ENCODE measurements at regions not wholly inside any gene's neighbourhood (a gene's known extent, or its start where the extent isn't known, plus 50 kb on each side); places are given as distances from the start of the nearest gene placed in this dataset.
"Not testable (repeated sequence)": the region's sequence is repeated elsewhere in the genome, so short reads cannot be mapped to it uniquely, and the experiment has no call there.

- no peak for DNase-seq
- TF ChIP-seq, protein P1, sequence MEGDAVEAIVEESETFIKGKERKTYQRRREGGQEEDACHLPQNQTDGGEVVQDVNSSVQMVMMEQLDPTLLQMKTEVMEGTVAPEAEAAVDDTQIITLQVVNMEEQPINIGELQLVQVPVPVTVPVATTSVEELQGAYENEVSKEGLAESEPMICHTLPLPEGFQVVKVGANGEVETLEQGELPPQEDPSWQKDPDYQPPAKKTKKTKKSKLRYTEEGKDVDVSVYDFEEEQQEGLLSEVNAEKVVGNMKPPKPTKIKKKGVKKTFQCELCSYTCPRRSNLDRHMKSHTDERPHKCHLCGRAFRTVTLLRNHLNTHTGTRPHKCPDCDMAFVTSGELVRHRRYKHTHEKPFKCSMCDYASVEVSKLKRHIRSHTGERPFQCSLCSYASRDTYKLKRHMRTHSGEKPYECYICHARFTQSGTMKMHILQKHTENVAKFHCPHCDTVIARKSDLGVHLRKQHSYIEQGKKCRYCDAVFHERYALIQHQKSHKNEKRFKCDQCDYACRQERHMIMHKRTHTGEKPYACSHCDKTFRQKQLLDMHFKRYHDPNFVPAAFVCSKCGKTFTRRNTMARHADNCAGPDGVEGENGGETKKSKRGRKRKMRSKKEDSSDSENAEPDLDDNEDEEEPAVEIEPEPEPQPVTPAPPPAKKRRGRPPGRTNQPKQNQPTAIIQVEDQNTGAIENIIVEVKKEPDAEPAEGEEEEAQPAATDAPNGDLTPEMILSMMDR (IDR thresholded peaks at IDR 0.05) = no peak
- Histone ChIP-seq H3K36me3 (no peaks in the 10 kb centered on the region), H3K9me3 (peaks cover 2% of the 10 kb centered on the region), H3K27ac (no peak overlapping the region), H3K4me3 (no peak overlapping the region), H3K4me1 (peaks cover 18% of the 10 kb centered on the region), H3K27me3 (ENCODE audit: low read depth) (no peaks in the 10 kb centered on the region)
- intact Hi-C loops (cut with DNase I) = no loop called here
- no peak for ATAC-seq
Measured at GRCh38 chr6:144665932-144666450, 380.9 kb downstream of the UTRN start.

DNA sequence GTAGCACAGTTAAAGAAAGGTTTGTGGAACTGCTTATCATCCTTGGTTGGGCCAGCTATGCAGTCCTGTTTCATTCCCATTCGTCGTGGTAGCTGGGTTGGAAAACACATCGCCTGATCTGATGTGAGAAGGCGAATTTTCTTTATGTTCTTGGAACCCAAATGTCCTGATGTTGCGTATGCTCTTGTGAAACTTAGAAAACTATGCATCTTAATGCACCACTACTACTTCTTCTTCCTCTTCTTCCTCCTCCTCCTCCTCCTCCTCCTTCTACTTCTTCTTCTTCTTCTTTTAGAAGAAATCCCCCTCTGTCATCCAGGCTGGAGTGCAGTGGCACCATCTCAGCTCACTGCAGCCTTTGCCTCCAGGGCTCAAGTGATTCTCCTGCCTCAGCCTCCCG lies 381.6 kb downstream of the UTRN start:
- peaks cover 18% of the 10 kb centered on the region for H3K4me1 ChIP-seq
- intact Hi-C loops (cut with DNase I) = no loop called here
- TF ChIP-seq, protein P1 (IDR thresholded peaks at IDR 0.05) = no peak
- H3K27ac ChIP-seq = no peak overlapping the region
- DNase-seq (no peak), ATAC-seq (no peak)
- peaks cover 10% of the 10 kb centered on the region for H3K9me3 ChIP-seq
- H3K27me3 ChIP-seq (ENCODE audit: low read depth) = no peaks in the 10 kb centered on the region
- no peak overlapping the region for H3K4me3 ChIP-seq
- no peaks in the 10 kb centered on the region for H3K36me3 ChIP-seq

GRCh38 chr6:144667532-144668503 lies 382.7 kb downstream of the UTRN start:
- Histone ChIP-seq H3K27ac (no peak overlapping the region), H3K4me3 (no peak overlapping the region), H3K4me1 (peaks cover 18% of the 10 kb centered on the region), H3K9me3 (peaks cover 13% of the 10 kb centered on the region), H3K36me3 (no peaks in the 10 kb centered on the region), H3K27me3 (ENCODE audit: low read depth) (no peaks in the 10 kb centered on the region)
- TF ChIP-seq, protein P1 (IDR thresholded peaks at IDR 0.05) = no peak
- DNase-seq (no peak), ATAC-seq (no peak)
- intact Hi-C loops (cut with DNase I) = no loop called here

DNA sequence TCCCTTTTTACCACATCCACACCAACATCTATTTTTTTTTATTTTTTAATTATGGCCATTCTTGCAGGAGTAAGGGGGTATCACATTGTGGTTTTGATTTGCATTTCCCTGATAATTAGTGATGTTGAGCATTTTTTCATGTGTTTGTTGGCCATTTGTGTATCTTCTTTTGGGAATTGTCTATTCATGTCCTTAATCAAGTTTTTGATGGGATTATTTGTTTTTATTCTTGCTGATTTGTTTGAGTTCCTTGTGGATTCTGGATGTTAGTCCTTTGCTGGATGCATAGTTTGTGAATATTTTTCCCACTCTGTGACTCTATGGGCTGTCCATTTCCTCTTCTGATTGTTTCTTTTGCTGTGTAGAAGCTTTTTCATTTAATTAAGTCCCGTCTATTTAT lies 385.1 kb downstream of the UTRN start:
- DNase-seq; intact Hi-C loops (cut with DNase I); H3K27ac ChIP-seq; H3K36me3 ChIP-seq; H3K4me3 ChIP-seq; H3K27me3 ChIP-seq (ENCODE audit: low read depth); ATAC-seq: not testable (repeated sequence)
- H3K4me1 ChIP-seq = peaks cover 19% of the 10 kb centered on the region
- peaks cover 25% of the 10 kb centered on the region for H3K9me3 ChIP-seq

- Histone ChIP-seq H3K27ac (no peak overlapping the region), H3K27me3 (ENCODE audit: low read depth) (no peaks in the 10 kb centered on the region), H3K4me3 (no peak overlapping the region), H3K4me1 (peaks cover 18% of the 10 kb centered on the region), H3K9me3 (peaks cover 25% of the 10 kb centered on the region), H3K36me3 (no peaks in the 10 kb centered on the region)
- no peak for DNase-seq
- intact Hi-C loops (cut with DNase I) = no loop called here
- ATAC-seq = no peak
- TF ChIP-seq, protein P1 (IDR thresholded peaks at IDR 0.05) = no peak
Measured at GRCh38 chr6:144673807-144674206, 388.7 kb downstream of the UTRN start.
